GM21447 (cell line): ENCODE measurements at regions not wholly inside any gene's neighbourhood (a gene's known extent, or its start where the extent isn't known, plus 50 kb on each side); places are given as distances from the start of the nearest gene placed in this dataset.

ENCODE experiments used
- ATAC-seq: cut with Tn5 transposase; IDR thresholded peaks from one replicate; pipeline ENCODE4 v1.9.1; 2021; ENCODE audit not compliant: unreplicated experiment

DNA sequence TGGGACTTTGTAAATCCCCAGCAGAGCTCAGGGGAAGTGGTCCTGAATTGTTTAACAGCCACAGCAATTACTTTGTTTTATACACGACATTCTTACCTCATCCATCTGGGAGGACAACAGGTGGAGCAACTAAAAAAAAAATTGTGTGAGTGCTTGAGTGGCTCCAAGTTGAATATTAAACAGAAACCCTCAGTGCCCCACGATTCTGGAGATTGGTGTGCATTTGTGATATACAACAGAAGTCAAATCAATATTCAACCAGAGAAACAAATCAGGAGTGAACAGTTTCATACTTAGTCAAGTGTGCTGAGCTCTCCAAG, 204.8 kb downstream of the HAPSTR1 start:
- ATAC-seq, result no peak

DNA sequence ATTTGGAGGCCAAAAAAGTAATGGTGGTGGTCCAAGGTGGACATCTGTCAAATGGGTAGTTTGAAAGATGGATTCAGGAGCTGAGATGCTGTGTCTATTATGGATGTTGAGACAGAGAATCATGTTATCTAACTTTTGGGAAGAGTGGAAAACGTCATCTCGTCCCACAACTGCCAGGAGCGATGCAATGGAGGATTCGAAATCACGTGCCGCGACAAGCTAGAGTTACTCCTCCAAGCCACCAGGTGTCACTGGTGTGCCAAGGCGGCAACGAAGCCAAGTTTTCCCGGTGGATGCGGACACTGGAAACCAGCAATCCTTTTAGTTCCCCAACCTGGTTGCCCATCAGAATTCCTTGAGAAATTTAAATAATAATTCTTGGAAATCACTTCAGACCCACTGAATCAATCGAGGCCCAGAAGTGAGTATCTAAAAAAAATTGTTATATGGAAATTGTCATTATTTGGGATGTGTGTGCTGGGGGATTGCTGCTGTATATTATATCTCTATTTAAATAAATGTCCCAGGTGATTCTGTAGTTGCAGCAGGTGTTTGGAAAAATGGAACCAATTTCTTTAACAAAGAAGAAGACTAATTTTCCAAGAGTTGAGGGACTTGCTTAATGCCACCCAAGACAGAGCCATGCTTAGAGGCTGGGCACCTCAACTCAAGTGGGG, 206.1 kb downstream of the HAPSTR1 start:
- ATAC-seq, result no peak

DNA sequence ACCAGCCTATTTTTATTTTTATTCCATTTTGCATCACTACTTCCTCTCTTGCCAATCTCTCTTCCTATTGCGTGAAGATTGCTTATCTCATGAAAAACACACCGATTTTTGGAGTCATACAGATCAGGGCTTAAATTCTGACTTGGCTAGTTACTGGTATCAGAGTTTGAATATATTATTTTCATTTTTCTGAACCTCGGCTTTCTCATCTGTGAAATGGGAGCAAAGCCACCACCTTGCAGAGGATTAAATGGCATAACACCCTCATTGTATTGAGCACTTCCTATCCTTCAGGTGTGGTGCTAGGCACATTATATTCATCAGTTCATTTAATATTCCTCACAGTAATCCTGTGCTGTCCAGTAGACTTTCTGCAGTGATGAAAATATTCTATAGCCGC, 208.8 kb downstream of the HAPSTR1 start:
- no peak for ATAC-seq

DNA sequence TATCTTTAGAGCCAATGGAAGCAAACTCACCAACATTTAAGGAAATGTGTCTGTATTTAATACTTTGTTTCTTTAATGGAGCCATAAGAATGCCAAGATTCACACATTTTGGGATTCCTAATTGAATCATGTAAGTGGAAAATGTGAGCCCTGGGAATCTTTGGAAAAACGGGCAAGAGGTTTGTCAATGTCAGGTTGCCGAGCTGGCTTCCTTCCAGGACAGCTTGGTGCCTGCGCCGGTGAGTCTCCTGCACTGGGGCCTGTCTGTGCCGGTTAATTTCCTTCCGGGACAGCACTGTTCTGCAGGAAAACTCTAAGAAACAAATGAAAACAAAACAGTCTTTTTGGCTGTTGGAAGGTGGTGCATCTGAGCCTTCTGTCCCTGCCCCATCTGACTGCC, 210.6 kb downstream of the HAPSTR1 start:
- ATAC-seq, result no peak

DNA sequence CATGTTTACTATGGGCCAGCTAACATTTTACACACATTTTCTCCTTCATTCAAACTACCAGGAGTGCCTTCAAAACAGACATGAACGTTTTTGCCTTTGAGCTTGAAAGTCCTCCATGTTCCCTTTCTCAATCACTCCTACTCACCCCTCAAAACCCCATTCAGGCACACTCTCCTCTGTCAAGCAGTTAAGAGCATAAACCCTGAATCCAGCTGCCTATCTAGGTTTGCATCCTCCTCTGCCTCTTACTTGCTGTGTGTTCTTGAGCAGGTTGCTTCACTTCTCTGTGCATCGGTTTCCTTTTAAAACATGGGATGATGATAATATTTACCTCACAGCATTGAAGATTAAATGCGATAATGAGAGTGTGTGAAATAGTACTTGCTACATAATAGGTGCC, 215.3 kb downstream of the HAPSTR1 start:
- no peak for ATAC-seq

DNA sequence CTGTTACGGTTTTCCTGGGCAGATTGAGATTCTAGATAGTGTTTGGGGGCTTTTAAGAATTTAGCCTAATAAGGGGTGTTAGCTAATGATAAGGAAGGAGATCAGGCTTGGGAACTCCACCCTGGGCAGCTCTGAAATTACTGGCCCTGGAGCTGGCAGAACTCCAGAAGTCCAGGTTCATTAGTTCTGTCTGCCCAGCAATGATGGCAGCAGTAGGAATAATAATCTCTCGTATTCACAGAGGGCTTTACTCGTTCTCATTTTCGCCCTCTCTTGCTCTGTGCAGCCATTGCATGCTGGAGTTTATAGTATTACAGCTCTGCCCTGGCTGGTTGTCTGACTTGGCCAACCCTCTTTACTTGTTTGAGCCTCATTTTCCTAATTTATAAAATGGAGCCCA, 216.0 kb downstream of the HAPSTR1 start:
- no peak for ATAC-seq

DNA sequence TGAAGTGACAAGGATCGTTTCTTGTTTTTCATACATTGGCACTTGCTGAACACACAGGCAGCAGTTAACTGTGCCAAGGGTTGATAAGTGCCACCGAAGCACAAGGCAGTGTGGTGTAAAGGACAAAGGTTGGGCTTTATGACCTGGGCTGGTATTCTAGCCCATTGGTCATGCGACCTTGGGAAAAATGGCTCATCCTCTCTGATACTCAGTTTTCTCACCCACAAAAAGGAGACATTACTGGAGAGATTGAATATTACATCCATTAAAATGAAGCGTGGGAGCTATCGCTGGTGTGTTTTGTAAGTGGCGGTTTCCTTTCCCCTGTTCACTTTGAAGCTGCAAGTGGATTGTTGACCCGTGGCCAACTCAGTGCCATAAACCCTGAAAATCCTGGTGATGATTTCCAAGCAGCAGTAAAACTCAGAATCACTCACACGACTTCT, 216.9 kb downstream of the HAPSTR1 start:
- ATAC-seq, result no peak

DNA sequence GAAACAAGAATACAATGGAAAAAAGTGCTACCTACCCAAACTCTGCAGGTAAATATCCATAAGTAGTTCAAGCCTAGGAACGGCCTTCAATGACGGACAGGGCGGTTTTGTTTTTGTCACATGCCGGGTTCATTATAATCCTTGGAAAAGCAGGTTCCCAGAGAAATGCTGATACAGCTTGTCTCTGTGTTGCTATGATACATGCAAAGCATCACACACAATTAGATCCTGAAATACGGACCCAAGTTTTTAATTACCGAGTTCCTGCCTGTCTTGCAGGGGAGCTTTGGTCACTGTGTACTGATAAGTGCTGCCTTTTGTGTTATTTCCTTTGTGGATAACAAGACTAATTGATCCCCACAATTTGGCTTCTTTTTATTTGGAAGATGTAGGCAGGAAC, 217.4 kb downstream of the HAPSTR1 start:
- ATAC-seq, result no peak

DNA sequence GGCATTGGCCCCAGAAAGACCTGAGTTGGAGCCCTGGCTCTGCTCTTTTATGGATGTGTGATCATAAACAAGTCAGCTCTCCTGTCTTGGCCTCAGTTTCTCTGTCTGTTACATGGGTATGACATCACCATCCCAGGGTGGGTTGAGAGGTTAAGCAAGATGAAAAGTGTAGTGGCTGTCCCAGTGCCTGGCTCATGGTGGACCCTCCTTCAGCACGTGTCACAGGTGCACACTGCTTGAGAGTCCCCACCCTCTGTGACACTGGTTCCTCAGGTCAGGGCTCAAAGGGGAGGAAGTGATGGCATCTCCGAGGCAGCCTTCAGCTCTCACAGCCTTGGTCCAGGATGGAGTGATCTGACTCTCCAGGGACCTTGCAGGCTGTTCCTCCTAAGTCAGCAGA, 218.4 kb downstream of the HAPSTR1 start:
- no peak for ATAC-seq

DNA sequence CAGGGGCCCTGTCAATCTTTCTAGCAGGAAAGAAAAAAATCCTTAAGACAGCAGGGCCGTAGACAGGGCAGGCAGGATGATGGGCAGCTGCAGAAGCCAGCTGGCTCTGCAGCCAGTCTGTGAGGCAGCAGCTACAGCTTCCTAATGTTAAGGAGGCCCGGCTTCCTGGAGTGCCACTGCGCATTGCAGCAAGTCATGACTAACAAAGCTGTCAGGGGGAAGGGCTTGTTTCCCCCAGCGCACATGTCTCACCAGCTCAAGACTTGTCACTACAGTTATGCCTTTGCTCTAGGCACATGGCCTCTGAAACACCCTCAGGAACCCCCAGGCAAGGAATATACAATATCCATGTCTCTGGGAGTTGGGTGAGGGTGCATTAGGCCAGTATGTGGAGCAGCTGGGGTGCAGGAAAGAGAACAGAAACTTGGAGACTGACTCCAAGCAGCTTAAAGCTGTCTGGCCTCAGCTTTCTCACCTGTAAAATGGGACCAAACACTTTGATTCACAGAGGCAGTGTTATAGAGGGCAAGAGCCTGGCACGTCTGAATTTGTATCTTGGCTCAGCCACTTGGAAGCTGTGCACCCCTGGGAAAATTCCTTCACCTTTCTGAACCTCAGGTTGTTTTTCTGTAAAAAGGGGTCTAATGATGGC, 220.0 kb downstream of the HAPSTR1 start:
- no peak for ATAC-seq

DNA sequence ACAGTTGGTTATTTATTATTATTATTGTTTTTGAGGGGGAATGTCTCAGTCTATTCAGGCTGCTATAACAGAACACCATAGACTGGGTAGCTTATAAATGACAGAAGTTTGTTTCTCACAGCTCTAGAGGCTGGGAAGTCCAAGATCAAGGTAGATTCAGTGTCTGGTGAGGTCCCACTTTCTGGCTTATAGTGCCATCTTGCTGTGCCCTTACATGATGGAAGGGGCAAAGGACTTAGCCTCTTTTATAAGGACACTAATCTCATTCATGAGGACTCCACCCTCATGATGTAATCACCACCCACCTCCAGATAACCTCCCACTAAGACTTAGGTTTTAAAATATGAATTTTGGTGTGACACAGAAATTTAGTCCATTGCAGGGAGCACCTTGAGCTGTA, 224.6 kb downstream of the HAPSTR1 start:
- no peak for ATAC-seq

DNA sequence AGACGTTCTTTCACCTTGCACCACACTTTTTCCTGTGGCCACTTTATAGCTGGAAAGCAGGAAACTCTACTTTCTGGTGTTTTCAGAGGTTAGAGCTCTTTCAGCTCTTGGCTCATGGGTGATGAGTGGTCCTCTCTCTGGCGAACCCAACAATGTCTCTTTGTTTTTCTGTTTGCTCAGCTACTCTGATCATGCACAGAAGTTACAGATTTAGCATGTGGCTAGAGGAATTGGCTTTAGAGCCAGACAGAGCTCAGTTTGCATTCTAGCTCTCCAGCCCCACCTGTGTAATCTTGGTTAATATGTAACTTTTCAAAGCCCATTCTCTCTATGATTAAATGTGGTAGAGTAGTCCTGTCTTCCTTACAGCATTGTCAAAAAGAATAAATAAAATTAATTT, 225.2 kb downstream of the HAPSTR1 start:
- ATAC-seq, result no peak

DNA sequence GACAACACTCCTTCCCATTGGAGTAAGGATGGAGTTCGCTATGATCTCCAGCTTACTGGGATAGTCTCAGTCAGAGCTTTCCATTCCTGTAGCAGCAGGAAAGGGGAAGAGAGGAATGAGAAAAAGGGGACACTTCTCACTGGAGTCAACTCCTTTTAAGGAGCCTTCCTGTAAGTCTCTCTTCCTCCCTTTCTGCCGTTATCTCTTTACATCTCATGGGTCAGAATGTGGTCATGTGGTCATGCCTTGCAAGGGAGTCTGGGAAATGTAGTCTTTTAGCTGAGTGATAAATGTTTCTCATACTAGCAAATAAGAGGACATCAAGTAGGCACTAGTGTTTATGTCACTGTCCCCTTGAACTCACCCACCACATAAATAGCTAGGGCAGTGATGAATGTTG, 227.3 kb downstream of the HAPSTR1 start:
- ATAC-seq, result no peak

DNA sequence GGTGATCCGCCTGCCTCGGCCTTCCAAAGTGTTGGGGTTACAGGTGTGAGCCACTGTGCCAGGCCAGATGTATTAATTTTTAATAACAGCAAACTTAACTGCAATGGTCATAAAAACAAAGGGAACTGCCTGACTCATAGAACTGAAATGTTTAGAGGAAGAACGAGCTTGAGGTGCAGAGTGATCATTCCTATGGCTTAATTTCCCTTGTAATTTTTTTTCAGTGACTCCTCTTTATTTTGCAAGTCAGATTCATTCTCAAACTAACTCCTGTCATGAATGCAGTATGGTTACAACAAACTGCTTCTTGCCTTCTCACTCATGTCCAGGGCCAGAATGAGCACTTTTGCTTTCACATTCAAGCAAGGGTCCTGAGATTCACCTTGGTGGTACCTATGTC, 231.3 kb downstream of the HAPSTR1 start:
- no peak for ATAC-seq

DNA sequence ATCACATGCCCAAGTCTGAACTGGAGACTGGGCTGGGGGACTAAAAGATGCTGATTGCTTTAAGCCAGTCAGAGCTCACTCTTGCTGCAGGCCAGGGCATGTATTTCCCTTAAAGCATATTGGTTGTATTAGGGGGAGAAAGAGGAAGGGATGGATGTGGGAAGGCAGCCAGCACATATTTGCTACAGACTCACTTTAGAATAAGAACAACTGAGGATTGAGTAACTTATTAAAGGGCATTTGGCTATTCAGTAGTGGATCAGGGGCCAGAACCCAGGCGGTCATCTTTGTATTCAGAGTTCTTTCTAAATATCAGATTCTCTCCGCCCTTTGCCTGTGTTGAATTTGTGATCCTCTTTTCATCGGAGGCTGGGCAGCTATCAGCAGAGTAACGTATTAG, 231.7 kb downstream of the HAPSTR1 start:
- ATAC-seq, result no peak

DNA sequence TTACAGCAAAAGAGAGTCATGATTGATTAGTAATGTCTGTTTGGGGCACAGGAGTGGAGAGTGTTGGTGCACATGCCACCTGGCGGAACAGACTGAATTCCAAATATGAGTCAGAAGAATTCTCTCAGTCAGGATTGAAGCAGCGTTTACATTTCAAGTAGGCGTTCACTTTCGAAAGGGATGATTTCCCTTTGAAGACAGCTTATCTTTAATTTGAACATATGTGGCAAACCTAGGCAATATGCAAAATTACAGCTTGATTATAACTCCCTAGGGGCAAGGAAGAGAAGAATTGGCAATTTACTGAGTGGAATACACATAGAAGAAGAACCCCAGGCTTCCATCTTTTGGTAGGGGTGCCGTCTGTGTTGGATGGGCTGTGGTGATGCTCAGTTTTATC, 235.8 kb downstream of the HAPSTR1 start:
- no peak for ATAC-seq

DNA sequence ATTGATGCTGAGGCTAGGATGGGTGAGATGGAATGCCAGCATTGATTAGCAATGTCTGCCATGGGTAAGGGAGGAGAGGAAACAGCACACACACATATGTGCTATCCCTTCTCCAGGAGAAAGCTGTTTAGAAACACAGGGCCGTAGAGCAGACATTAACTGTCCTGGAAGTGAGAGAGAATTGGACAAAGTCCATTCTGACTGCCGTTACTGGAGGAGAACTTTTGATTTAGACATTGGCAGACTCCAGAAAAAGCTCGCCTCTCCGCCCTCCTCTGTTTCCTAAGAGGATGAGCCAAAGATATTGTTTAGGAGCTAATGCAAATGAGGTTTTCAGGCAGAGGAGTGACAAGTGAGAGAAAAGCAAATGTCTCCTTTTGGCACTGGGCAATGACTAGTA, 237.0 kb downstream of the HAPSTR1 start:
- ATAC-seq, result no peak

DNA sequence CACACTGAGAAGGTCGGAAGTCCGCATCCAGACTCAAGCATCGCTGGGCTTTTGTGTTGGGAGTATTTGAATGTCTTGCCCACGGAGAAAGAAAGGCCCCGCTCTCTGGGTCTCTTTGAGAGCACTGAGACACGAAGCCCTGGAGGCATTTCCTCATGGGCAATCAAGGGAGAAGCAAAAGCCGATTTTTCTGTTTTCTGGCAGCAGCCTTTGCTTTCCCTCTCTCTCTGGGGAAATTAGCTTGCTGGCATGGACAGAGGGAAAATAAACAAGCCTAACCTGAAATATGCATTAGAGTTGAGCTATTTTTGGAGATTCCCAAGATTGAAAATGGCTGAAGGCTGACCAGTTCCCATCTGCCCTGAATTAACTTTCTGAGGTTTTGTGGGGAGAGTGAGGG, 238.7 kb downstream of the HAPSTR1 start:
- no peak for ATAC-seq

DNA sequence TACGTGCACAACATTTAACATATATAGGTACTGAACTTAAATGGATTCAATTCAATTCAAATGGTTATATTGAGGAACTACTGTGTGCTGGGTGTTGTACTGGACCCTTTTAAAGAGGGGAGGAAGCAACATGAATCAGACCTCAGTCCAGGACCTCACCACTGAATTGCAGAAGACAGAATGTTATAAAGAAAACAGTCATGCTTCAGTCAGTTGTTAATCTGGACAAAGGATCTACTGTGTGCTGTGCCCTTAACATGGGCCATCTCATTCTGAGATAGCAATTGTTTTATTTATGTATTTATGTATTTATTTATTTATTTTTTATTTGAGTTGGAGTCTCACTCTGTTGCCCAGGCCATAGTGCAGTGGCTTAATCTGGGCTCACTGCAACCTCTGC, 240.1 kb downstream of the HAPSTR1 start:
- no peak for ATAC-seq

DNA sequence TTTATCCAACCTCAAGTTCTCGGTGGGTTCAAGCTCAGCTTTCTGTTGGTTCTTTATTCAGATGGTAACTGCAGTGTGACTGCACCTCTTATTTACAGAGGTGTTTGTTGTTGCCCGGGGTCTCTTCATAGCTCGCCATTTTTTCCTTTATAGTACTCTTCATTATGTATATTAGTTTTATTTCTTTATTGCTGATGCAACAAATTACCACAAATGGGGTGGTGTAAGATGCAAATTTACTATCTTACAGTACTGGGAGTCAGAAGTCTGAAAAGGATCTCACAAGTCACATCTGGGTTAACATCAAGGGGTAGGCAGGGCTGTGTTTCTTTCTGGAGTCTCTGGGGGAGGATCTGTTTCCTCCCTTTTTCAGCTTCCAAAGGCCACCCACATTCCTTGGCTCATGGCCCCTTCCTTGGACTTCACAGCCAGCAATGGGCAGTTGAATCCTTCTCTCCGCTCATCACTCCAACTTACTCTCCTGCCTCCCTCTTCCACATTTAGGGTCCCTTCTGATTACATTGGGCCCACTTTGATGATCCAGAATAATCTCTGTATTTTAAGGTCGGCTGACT, 241.2 kb downstream of the HAPSTR1 start:
- ATAC-seq, result no peak

DNA sequence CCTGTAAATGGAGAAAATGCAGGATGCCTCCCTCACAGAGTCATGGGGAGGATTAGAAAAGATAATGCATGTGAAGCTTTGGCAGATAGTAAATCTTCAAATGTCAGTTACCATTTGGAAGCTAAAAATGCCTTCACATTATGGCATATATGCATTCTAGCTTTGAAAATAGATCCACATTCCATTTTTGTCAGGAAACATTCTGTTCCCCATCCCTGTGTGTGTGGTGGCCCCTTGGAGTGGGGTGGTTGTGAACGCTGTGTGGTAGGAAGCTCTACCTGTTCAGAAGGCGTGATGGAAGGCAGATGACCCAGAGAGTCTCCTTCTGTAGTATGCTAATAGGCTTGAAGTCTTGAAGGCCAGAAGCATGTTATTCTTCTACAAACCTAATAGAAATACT, 242.0 kb downstream of the HAPSTR1 start:
- no peak for ATAC-seq

DNA sequence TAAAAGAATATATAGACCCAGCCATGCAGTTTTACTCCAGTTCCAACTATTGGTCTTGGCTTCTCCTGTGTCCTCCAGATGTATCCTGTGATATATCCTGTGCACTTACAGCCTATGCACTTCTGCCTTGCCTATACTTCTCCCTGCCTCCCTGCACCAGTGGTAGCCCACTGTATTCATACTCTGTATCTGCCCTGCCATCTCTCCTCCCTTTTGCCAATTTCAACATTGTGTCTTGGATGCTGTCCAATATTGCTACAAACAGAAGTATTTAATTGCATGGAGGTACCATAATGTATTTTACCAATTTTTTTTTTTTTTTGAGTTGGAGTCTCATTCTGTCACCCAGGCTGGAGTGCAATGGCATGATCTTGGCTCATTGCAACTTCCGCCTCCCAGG, 242.7 kb downstream of the HAPSTR1 start:
- ATAC-seq, result no peak
